ENCODE measurements at regions not wholly inside any gene's neighbourhood (a gene's known extent, or its start where the extent isn't known, plus 50 kb on each side); places are given as distances from the start of the nearest gene placed in this dataset.

DNA sequence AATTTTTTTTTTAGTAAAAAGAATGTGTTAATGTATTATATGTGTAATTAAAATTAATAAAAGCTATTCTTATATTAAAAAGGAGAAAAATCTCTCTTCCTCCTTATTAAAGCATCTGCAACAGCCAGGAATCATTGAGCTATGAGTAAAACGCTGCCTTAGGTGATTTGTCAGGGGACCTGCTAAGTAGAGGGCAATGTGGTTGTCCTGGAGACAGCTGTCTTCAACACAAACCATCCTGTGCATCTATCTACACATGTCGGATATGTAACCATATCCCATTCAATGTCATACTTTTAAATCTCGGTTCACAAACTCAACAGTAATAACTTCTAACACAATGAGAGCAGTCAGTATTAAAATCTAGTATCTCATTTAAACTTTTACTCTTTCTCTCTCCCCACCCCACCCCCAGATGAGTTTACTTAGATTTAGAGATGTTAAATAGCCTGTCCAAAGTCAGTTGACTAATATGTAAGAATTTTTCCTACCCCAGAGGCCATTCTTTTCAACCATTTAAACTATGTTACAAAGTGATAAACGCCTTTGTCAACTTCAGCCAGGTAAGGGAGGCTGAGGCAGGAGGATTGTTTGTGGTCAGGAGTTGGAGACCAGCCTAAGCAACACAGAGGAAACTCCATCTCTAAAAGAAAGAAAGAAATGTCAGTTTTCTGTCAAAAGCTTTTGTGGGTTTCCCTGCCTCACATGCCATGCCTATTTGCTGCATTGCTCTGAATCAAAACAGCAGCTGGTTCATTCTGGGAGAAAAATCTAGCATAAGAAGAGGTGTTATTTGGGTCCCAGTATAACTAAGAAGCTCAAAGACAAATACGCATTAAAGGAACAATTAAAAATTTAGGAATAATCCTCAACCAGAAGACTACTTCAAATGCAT, 413.7 kb upstream of the CCDC196 start:
- DNase-seq, result no peak

DNA sequence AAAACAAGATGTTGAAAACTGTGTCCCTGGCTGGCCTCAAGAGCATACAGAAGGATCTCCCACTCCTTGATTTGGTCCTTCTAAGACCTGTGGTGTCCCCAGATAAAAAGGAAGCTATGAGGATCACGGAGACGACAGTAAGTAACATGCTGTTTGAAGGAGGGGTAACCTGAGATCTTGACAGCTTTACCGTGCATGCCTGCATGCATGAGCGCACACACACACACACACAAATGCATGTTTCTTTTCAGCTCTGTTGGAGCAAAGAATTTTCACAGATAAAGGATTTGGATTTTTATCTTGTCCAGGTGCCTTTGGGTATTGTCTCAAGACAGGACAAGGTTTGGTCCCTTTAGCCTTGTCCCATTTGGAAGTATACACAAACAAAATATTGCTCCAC, 411.6 kb upstream of the CCDC196 start:
- DNase-seq, result no peak

DNA sequence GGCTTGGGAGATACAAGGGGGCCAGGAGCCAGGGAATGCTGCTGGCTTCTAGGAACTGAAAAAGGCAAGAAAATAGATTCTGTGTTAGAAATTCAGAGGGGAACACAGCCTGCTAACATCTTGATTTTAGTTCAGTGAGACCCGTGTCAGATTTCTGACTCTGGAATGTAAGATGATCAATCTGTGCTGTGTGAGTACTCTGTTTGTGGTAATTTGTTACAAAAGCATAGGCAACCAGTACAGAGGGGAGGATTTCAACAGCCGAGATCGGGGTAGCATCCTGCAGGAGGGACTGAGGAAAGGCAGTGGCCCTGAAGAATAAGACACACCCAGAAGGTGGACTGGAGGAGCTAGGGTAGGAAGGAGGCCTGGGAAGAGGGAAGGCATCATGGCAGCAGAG, 410.0 kb upstream of the CCDC196 start:
- no peak for DNase-seq

DNA sequence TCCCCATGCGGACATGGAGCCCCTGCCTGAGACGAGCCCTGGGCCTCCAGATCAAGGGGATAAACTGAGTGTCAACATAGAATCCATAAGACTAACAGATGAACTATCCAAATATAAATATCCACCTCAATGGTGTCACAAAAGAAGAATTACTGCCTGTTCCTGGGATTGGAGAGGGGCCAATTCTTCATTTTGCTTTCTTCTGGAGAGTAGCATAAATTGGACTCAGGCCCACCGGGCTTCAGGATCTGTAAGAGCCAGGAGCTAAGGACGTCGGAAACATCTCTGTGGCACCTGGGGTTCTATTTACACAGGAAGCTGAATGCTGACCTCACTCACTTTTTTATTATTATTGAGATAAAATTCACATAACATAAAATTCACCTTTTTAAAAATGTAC, 408.2 kb upstream of the CCDC196 start:
- no peak for DNase-seq

DNA sequence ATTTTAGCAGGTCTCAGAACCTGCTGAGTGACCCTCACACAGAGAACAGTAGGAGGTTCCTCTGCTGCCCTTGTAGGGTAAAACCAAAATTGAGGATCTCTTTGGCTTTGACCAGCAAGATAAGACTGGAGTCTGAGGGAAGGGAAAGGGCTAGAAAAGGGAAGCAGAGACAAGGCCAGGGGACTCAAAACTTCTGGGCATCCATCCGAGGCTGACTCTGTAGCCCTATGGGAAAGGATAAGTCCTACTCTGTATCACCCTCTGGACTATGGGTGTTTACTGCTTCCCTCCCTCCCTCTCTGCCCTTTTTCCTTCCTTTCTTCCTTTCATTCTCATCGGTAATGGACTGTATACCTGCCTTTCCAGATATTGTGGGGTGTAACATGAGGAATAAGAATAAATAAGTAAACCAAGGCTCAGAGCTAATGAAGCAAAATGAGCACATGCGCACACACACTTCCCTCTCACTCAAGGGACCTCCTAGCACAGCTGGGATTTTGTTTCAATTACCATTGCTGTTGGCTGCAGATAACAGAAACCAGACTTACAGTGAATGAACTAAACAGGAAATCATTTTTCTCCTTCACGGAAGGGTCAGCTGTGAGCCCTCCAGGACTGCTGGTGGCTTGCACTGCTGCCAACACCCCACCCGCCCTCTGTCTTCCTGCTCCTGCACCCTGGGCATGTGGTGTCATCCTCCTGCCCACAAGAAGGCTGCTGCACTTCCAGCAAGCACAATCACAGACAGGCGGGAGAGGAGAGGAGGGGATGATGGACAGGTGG, 404.4 kb upstream of the CCDC196 start:
- no peak for DNase-seq

DNA sequence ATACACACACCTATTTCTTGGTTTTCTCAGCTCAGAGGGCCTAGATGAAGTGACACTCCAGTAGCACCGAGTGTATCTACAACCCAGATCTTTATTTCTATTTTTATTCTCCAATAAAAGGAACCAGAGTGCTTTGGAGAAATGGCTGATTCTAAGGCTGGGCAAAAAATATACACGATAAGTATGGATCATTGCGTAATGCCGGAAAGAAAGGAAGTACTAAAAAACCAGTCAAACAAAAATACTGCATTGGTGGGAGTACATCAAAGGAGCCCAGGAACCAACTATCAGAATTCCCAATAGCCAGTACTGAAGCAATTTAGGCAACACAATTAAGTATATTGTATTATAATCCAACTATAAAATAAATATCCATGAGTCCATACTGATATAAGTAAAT, 400.9 kb upstream of the CCDC196 start:
- DNase-seq, result no peak

DNA sequence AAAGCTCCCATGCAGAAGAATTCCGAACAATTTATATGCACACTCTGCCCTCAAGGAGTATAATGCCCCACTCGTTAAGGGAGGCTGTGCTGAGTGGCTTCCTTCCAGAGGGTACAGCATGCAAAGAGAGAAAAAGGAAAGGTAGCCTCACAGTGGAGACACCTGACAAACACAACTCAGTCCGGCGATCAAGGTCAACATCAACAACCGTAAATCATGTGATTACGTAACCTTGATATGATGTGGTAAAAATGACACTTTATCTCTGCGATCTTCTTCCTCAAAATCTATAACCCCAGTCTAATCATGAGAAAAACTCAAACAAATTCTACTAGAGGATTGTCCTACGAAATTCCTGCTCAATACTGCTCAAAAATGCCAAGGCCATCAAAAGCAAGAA, 400.5 kb upstream of the CCDC196 start:
- DNase-seq, result no peak

DNA sequence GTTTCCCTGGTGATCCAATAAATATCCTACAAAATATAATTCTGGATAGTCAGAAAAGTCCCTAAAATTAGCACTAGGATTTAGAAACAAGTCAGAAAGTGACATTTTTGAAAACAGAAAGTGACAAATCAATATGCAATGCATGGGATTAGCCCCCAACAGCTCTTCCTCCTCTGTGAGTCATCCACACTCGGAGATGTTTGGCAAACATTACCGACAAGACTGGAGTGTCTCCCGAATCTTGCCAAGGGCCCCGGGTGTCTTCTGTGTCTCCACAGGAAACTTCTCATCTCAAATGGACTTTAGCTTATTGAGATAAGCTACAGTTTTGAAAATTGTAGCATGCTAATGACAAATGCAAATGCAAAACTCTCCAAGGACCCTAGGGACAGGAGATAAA, 398.9 kb upstream of the CCDC196 start:
- DNase-seq, result no peak

DNA sequence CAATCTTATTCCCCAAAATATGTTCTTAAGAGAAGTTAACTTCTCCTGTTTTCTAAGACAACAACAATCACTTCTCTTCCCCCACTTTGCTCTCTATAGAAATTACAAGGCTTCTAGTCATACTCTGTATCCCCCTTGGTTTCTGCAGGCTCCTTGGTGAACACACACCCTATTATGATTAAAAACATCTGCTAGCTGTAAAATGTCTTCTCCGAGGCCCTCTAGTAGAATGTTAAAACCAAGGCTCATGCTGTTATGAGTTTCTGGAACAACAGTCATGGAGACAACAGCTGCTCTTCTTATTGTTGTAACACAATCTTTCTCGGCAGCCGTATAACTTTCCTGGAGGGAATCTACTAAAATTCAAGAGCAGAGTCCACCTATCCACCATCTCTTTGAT, 397.5 kb upstream of the CCDC196 start:
- no peak for DNase-seq

DNA sequence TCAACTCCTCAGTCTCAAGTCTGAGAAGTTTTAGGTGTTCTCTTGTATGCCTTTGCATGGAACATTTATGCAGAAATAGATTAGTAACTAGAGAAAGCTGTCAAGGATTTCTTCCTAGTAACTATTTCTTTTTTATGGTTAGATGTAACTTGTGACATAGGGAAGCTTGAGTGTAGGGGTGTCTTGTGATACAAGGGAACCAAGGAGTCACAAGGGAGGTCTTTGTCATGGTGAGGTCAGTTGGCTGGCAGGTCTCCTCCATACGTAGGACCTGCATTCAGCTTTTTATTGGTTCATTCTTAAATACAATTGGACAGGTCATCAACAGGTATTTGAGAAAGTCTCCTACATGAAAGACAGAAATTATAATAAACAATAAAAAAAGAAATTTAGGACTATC, 394.0 kb upstream of the CCDC196 start:
- DNase-seq, result no peak

DNA sequence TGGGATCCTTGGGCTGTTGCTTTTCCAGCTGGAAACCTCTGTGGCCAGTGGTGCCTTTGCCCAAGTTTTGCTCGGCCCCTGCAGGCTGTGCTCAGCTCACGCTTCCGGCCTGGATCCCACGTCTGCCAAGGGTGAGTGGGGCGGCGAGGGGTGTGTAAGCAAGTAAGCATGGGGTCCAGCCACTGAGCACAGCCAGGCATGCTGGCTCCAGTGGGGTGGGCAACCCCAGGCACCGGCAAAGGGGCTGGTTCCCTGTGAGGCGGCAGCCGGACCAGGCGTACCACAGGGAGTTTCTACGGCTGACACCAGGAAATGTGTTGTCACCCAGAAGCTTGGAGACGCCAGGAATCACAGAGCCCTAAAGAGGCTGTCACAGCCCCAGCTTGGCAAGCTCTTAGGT, 393.4 kb upstream of the CCDC196 start:
- DNase-seq, result no peak

DNA sequence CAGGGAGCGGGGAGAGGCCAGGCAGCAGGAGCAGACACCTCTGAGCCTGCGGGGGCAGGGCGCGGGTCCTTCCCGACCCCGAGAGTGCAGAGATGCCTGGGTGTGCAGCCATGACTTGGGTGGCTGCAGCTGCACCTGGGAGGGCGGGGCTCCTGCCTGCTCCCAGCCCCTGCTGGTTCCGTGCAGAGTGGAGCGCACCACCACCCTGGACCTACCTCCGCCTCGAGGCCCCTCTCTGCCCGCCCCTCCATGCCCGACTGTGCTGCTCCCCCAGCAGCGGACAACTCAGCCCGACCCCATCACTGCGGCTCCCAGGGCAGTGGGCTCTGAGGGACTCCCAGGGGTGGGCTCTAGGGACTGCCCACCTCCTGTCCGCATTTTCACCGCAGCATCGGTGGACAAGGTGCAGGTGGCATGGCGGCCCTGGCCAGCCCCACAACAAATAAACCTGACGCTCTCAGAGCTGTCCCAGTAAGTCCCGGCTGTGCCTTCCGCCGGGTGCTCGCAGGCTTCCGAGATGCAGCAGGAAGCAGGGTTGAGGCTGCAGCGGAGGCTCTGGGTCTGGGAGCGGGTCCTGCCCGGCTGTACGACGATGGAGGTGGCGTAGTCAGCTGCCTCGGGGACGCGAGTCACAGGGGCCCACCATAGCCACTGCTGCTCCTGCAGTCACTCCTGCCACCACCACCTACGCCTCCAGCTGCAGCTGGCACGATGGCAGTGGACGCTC, 392.0 kb upstream of the CCDC196 start:
- DNase-seq, result no peak

DNA sequence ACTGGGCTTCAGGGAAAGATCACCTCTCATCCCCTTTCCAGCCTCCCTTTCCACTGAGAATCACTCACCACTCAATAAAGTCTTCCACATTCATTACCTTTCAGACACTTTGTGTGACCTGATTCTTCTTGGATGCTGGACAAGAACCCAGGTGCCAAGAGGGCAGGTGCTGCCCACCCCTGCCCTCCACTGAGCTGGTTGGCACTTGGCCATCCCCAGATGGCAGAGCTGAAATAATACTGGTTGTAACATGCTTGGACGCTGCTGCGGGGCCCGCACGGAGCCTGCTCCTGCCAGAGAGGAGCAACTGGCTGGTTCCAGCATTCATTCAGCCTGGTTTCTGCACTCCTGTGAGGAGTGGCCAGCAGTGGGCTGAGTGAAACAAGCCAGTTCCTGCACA, 386.7 kb upstream of the CCDC196 start:
- no peak for DNase-seq

DNA sequence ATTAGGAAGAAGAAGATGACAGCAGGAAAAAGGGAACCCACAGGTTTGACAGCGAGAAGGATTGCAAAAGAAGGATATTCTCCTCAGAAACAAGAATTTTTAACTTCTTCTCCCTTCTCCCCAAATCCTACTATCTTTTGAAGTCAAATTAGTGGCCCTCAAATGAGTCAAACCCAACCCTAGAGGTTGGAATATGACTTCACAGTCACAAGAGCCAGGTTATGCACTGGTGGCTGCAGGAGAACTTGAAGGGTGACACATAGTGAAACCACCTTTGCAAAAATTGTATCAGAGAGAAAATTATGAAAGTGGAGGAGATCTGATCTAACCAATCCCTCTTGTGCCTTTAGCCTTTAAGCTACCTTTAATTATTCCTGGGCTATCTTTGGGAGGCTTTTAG, 386.2 kb upstream of the CCDC196 start:
- DNase-seq, result no peak

DNA sequence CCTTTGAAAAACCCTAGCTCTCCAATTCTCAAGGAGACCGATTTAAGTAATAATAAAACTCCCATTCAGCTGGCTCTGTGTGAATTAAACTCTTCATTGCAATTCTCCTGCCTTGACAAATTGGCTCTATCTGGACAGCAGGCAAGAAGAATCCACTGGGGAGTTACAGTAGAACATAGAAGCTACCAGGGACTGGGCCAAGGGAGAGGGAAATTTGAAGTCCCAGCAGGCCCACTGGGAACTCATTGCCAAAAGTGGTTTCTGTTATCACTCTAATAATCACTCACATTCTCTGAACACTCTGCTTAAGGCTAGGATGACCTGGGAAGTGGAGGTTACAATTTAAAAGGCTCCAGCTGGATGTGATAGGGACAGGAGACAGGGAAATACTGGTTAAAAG, 384.5 kb upstream of the CCDC196 start:
- no peak for DNase-seq

DNA sequence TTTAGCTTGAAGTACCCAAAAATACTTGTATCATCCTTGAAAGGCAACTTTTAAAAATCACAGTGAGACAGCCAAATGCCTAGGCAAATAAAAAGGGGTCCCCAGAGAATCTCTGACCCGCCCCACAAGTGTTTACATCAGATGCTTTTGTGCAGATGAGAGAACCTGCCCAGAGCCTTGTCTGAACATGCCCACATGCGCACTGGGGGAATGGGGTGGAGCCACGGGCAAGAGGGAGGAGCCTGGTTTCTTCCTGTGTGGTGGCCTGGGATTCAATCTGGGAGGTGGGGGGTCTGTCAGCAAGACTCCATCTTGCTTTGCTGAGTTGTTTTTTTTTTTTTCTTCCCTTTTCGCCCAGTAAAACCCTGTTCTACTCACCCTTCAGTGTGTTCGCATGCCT, 381.7 kb upstream of the CCDC196 start:
- no peak for DNase-seq

DNA sequence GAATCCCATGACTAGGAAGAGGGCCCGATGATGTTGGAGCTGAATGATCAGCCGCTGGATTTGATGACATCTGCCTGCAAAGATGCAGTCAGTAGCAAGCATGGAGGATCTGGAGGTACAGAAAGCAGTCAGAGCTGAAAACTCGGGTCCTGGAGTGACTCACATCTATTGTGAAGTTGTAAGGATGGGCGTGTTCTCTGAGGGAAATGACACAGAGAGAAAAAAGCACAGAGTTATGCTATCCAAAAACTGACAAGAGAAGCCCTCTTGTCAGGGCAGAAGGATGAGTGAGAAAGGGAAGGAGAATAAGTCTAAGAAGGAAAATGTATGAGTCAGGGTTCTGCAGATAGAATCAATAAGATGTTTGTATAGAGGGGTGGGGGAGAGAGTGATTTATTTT, 380.4 kb upstream of the CCDC196 start:
- no peak for DNase-seq

DNA sequence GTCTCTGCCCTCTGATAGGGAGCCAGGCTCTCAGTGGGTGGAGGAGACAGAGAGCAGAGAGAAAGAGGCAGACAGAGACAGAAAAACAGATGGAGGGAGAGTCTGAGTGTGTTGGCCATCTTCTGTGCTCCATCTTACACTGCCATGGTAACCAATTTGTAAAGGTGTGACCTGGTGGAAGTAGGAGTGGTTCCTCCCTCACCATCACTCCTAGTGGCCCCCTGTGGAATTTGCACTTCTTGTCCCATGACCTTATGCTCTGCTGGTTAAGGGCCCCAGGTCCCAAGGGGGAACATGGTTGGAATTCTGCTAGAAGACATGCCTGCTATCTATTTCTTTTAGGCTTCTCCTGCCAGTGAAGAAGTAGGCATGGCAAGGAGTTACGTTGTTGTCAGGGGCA, 376.7 kb upstream of the CCDC196 start:
- DNase-seq, result no peak

DNA sequence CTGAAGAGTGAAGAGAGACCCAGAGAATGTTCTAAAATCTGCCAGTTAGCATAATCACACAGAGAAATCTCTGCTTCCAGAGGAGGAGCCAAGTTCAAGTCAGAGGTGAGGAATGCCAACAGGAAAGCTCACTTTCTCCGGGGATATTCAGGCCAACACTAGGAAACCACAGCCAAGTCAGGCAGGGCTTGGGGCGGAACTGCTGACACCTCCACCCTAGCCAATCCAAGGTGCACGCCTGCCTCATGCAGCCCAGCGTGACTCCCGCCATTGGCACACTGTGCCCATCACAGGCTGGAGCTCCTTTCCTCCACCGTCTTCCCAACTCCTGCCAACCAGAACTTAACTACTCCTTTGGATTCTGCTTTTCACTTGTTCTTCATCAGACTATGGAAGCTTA, 374.3 kb upstream of the CCDC196 start:
- no peak for DNase-seq

DNA sequence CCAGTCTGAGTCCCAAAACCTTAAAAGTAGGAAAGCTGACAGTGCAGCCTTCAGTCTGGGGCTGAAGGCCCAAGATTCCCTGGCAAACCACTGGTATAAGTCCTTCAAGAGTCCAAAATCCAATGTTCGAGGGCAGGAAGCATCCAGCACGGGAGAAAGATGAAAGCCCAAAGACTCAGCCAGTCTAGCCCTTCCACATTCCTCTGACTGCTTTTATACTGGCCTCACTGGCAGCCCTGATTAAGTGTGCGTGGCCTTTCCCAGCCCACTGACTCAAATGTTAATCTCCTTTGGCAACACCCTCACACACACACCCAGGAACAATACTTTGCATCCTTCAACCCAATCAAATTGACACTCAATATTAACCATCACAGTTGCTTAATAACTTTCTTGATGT, 372.1 kb upstream of the CCDC196 start:
- no peak for DNase-seq

DNA sequence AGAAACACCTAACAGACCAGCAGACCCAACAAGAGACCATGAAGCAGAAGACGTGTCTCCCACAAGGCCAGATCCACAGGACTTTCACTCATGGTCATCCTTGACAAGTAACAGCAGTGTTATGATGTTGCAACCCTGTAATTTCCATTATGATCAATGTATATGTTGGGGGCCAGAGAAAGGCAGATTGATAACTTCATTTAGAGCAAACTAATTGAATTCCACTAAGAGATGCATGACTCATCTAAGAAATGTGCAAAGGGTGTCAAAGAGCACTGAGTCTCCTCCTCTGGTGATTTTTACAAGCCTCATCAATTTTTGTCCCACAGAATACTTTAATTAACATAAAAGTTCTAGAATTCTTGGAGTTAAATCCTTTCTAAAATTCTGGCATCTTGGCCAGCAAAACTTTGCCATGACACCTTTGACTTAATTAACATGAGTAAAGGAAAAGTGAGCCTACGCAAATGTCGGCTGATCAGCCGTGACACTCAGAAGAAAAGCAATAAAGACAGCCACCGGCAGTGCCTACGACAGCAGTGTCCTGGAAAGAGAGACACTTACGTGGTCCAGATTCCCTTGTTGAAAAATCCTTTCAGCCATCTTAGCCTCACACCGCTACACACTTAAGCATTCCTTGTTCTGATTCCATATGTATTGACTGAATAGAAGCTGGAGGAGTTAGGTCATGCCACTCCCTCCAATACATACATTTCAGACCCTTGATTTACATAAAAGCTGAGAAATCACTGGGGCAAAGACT, 370.2 kb upstream of the CCDC196 start:
- no peak for DNase-seq

DNA sequence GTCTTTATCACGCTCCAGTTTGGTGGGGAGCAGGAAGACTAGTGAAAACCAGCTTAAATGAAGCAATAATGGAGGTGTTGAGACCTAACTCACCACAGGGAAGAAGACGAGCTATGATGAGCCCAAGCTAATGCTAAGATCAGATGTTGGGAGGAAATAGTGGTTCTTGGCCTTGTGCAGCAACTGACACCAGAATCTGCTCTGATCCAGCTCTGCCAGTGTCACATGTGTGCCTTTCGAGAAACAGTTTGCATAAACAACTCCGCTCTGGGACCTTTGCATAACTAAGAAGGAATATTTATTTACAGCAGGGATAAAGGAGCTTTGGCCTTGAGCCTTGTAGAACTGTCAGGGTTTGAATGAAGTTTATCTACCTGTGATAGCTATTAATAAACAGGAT, 369.4 kb upstream of the CCDC196 start:
- no peak for DNase-seq

DNA sequence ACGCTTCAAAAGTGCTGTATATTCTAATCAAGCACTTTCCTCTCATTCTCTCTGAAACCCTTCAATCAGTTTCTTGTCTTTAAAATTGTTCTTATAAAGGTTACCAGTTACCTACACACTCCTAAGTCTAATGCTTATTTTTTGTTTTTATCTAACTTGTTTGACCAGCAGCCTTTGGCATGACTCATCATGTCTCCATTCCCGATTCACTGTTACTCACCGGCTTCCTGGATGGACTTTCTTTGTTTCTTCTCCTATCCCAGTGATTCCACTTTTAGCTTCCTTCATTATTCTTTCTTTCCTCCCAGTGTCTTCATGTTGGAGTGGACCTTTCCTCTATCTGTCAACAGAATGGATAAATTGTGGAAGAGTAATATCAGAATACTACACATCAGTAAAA, 368.6 kb upstream of the CCDC196 start:
- no peak for DNase-seq
